Left lung (tissue), 4 donors: ENCODE measurements at regions not wholly inside any gene's neighbourhood (a gene's known extent, or its start where the extent isn't known, plus 50 kb on each side); places are given as distances from the start of the nearest gene placed in this dataset.

Experiments used
- ATAC-seq: fragments of 200-7000 bp; cut with Tn5 transposase; one replicate; pipeline ENCODE4 v1.9.1; 2020; ENCODE audit warnings: moderate library complexity
- DNase-seq, 4 donors: peaks; one replicate each; pipeline ENCODE4 v3.0.0-alpha.2; 2013 to 2020
- H3K27ac ChIP-seq, 2 donors: fragments of 200-600 bp; sonication (generic) in 1 of 2; one replicate each; pipeline versions ENCODE4 v1.5.0 to v1.8.0; 2020 to 2021
- H3K27me3 ChIP-seq, 2 donors: fragments of 200-600 bp; sonication (generic) in 1 of 2; one replicate each; pipeline versions ENCODE4 v1.5.0 to v1.8.0; 2020 to 2021
- H3K36me3 ChIP-seq, 2 donors: fragments of 200-600 bp; sonication (generic) in 1 of 2; one replicate each; pipeline versions ENCODE4 v1.5.0 to v1.8.0; 2020 to 2021
- H3K4me1 ChIP-seq, 2 donors: fragments of 200-600 bp; one replicate each; pipeline ENCODE4 v1.8.0; 2021
- H3K4me3 ChIP-seq, 2 donors: fragments of 200-600 bp; sonication (generic) in 1 of 2; one replicate each; pipeline versions ENCODE4 v1.5.0 to v1.8.0; 2020 to 2021; ENCODE audit warnings: mild to moderate bottlenecking in 1 of 2
- H3K9me3 ChIP-seq, 2 donors: fragments of 200-600 bp; sonication (generic) in 1 of 2; one replicate each; pipeline versions ENCODE4 v1.5.0 to v1.8.0; 2020 to 2021
- CTCF ChIP-seq, 2 donors: fragments of 200-600 bp; sonication (generic) in 1 of 2; IDR thresholded peaks; one replicate each; pipeline versions ENCODE4 v1.5.0 to v1.8.0; 2021; ENCODE audit warnings: antibody characterized with exemption in 2 of 2
- intact Hi-C, 2 donors: fragments of 100-400 bp; cut with DNase I; formaldehyde crosslinking; loops; one replicate each; pipeline versions ENCODE4 v1.11.2 to v1.14.2; 2022
- donor health status: DM: no; HTN: yes; CAD: no.
- donor health status: DM: no; HTN: no; CAD: no.

DNA sequence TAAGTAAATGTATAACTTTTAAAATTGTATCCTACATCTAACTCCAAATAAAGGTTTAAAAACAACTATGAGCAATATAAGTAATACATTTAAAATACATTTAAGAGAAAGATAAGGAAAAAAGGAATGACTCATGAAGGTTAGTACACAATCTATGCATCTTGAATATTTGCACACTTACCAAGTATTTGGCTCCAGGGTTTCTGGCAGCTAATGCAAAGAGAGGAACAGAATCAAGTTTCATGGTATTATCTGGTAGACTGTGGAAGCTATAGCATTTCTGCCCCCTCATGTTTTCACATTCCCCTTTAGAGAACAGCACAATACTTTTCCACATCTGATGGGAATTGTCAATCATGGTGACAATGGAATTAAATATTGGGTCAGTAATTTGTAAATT, 132.1 kb downstream of the COX7C start:
- intact Hi-C loops: no loop called here
- no peak overlapping the region for H3K4me3 ChIP-seq
- no peak for ATAC-seq
- TF ChIP-seq CTCF (IDR thresholded peaks at IDR 0.05): no peak
- no peaks in the 10 kb centered on the region for H3K27me3 ChIP-seq
- H3K4me1 ChIP-seq: no peaks in the 10 kb centered on the region
- no peak overlapping the region for H3K27ac ChIP-seq
- DNase-seq: no peak
- no peaks in the 10 kb centered on the region for H3K36me3 ChIP-seq
- H3K9me3 ChIP-seq: no peaks in the 10 kb centered on the region

- no peaks in the 10 kb centered on the region for H3K36me3 ChIP-seq
- intact Hi-C loops: no loop called here
These were observed 139.1 kb downstream of the COX7C start for GRCh38 chr5:86756839-86757238.

DNA sequence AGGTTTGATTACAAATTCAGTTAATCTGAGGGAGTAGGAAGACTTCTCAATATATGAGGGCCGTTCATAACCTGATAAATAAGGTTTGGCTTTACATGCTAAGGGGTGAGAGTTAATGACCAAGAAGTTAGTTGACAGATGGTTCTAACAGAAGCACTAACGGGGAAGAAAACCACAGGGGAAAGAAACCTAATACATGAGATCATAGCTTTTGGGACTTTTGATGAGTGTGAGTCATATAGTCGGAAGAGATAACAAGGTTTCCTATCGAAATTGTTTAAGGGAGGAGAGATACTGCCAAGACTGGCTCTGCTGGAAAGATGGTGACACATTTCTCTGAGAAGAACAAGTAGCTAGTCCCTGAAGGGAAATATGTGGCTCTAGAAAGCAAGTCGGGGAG, 140.1 kb downstream of the COX7C start:
- no peak for DNase-seq
- H3K27ac ChIP-seq: no peak overlapping the region
- no peaks in the 10 kb centered on the region for H3K4me1 ChIP-seq
- H3K9me3 ChIP-seq: no peaks in the 10 kb centered on the region
- no peak for ATAC-seq
- H3K4me3 ChIP-seq: no peak overlapping the region
- TF ChIP-seq CTCF (IDR thresholded peaks at IDR 0.05): no peak
- intact Hi-C loops: no loop called here
- H3K27me3 ChIP-seq: no peaks in the 10 kb centered on the region
- no peaks in the 10 kb centered on the region for H3K36me3 ChIP-seq

More at GRCh38 chr5:86756839-86757238, 139.1 kb downstream of the COX7C start:
- ATAC-seq (no peak), DNase-seq (no peak)
- H3K4me3 ChIP-seq: no peak overlapping the region
- H3K27ac ChIP-seq: no peak overlapping the region
- H3K4me1 ChIP-seq: no peaks in the 10 kb centered on the region
- no peak for TF ChIP-seq CTCF (IDR thresholded peaks at IDR 0.05)
- no peaks in the 10 kb centered on the region for H3K27me3 ChIP-seq
- no peaks in the 10 kb centered on the region for H3K9me3 ChIP-seq

- Histone ChIP-seq H3K4me1 (no peaks in the 10 kb centered on the region), H3K36me3 (no peaks in the 10 kb centered on the region), H3K27ac (no peak overlapping the region), H3K9me3 (no peaks in the 10 kb centered on the region), H3K4me3 (no peak overlapping the region), H3K27me3 (no peaks in the 10 kb centered on the region)
- intact Hi-C loops: no loop called here
- ATAC-seq (no peak), DNase-seq (no peak)
- TF ChIP-seq CTCF (IDR thresholded peaks at IDR 0.05): no peak
These were observed 142.9 kb downstream of the COX7C start for GRCh38 chr5:86760661-86761060.

GRCh38 chr5:86763929-86764328, 146.2 kb downstream of the COX7C start:
- no peak overlapping the region for H3K4me3 ChIP-seq
- no peak for ATAC-seq
- H3K4me1 ChIP-seq: no peaks in the 10 kb centered on the region
- no peak for TF ChIP-seq CTCF (IDR thresholded peaks at IDR 0.05)
- no peak overlapping the region for H3K27ac ChIP-seq
- peaks cover 0 to 5% of the 10 kb centered on the region in 2 donors for H3K9me3 ChIP-seq
- H3K27me3 ChIP-seq: no peaks in the 10 kb centered on the region
- intact Hi-C loops: no loop called here
- DNase-seq: no peak
- H3K36me3 ChIP-seq: no peaks in the 10 kb centered on the region
